HG03095 (cell line): ENCODE measurements at regions not wholly inside any gene's neighbourhood (a gene's known extent, or its start where the extent isn't known, plus 50 kb on each side); places are given as distances from the start of the nearest gene placed in this dataset.
"Not testable (repeated sequence)": the region's sequence is repeated elsewhere in the genome, so short reads cannot be mapped to it uniquely, and the experiment has no call there.

Source experiments
- ATAC-seq: cut with Tn5 transposase; IDR thresholded peaks from one replicate; pipeline ENCODE4 v1.9.1; 2021; ENCODE audit warnings: moderate library complexity; ENCODE audit not compliant: unreplicated experiment

DNA sequence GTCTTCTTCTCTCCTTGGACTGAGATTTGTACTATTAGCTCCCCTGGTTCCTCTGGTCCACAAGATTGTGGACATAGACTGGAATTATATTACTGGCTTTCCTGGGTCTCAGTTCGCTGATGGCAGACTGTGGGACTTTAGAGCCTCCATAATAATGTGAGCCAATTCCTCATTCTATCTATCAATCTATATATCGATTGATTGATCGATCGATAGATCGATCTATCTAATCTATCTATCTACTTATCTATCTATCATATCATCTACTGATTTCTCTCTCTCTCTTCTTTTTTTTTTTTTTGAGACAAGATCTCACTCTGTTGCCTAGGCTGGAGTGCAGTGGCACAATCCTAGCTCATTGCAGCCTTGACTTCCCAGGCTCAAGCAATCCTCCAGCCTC, 51.5 kb upstream of the DDR1 start:
- no peak for ATAC-seq

DNA sequence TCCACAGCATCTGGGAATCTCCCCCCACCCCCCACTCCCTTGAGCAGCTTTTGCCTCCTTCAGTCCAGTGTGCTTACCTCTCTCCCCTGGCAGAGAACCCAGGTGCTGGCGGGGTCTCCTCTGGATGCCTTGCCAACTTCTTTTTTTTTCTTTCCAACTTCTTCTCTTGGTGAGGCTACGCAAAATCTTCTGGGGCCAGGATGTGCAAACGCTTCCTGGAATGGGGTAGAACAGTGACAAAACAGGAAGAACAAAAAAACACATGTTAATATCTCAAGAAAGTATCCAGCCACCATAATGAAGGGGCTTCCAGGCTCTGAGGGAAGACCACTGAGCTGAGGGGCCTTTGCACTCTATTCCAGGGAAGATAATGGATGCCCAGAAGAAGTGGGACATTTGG, 53.9 kb upstream of the DDR1 start:
- ATAC-seq: no peak

DNA sequence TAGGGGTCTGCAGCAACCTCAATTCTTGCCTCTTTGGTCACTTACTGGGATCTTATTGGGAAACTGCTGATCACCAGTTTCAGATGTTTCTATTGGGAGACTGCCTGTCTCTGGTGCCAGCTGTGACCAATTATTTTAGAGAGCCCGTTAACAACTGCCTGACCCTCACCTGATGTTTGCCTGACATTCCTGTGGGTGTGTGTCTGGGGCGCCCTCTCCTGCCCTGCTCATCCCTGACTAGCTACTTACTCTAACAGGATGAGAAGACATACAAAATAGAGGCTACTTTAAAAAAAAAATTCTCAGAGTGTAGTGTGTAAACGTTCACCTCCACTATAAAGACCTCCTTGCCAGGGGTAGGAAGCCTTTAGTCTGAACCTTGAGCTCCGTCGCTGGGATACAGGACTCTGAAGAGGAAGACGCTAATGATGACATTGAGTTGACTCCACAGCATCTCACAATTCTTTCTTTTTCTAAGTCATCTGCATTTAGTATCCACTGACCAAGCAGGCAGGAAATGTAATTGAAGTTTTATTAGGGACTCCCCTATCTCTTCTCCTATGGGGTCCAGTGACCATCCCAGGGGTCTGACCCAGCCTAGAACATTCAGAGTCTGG, 54.6 kb upstream of the DDR1 start:
- ATAC-seq: no peak

DNA sequence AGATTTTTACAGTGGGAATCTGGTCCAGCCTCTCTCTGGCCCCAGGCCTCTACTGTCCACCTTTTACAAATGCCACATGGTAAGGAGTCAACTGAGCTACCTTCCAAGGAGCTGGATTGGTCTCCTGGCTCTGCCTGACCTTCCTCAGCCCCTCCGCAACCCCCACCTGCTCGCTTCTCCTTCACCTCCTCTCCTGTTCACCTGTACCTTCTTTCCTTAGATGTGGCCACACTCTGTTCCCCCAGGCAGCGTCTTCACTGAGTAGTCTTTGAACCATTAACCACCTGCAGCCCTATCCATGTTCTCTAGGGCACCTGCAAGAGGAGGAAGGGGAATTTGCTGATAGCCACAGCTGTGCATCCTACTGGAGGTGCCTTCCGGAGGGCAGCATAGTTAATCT, 55.3 kb upstream of the DDR1 start:
- no peak for ATAC-seq

DNA sequence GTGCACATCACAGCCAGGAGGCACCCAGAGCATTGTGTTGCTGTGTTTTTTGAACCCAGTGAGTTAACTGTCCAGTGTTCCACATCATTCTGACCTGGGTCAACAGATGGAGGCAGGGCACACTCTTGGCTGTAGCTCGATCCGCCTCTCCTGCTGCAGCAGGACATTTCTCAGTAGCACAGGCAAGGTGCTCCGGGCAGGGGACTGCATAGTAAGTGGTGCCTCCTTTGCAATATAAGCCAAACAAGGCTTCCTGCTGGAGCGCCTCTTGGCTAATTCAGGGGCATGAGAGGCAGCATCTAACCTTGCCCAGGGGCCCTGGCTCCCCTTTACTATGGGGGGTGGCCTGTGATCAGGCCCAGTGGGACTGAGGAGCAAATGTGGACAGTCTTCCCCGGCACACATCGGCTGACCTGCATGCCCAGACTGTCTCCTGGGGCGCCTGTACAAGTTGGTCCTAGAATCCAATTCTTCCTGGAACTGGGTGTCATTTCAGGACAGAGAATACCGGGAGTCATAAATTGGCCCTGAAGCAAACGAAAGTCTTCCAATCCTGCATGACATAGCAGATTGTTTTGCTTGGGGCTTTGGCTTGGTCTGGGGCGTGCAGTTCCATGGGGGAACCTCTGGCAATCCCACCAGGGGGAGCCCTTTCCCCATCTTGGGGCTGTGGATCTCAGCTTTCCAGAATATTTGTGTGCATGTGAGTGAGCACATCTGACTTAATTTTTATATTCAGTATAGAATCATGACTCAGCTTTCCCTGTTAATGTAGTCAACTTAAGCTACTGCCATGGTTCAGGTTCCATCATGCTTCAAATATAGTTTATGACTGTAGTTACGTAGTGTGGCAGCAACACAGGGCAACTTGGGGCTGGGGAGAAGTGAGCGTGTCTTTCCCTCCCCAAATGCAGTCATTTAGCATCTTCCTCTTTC, 56.0 kb upstream of the DDR1 start:
- no peak for ATAC-seq

DNA sequence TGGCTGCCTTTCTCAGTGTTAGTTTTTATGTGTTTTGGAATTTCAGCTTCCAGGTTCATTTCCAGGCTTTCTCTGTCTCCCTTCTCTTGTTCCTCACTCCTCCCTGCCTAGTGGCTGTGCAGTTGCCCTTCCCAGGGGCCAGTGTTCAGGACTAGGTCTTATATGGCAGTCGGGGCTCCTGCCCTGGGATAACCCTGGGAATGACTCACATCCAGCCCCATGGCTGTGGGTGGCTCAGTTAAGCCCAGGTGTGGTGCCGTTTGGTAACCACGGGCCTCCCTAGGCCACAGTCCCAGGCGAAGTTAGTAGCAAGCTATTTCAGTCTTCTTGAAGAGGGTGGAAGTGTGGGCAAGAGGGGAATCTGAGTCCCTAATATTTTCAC, 57.4 kb upstream of the DDR1 start:
- no peak for ATAC-seq

DNA sequence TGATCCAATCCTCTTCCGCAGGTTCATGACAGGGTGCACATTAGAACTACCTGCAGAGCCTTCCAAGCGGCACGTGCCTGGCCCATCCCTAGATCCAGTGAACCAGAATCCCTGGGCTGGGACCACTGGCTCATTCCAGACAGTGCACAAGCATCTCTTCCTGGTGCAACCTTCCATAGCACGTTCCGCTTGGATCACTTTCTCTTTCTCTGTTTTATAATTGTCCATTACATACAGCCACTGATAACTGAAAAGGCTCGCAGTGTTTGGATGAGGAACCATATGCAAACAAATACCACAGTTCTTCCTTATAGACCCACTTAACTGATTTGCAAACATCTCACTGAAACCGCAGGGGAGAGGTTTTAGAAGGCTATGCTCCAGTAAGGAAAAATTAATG, 59.6 kb upstream of the DDR1 start:
- ATAC-seq: no peak

DNA sequence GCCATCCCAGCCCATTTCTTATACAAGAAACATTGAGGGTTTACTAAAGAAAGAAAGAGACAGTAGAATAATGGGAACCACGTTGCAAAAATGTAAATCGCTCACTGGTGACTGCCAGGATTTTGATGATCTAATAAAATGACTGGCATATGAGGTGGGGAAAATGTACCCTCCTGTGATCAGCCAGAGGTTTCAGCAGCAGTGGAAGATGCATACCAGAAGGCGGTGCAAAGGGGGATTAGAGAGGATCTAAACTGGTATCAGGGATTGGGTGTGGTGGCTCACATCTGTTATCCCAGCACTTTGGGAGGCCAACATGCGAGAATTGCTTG, 60.8 kb upstream of the DDR1 start:
- no peak for ATAC-seq

DNA sequence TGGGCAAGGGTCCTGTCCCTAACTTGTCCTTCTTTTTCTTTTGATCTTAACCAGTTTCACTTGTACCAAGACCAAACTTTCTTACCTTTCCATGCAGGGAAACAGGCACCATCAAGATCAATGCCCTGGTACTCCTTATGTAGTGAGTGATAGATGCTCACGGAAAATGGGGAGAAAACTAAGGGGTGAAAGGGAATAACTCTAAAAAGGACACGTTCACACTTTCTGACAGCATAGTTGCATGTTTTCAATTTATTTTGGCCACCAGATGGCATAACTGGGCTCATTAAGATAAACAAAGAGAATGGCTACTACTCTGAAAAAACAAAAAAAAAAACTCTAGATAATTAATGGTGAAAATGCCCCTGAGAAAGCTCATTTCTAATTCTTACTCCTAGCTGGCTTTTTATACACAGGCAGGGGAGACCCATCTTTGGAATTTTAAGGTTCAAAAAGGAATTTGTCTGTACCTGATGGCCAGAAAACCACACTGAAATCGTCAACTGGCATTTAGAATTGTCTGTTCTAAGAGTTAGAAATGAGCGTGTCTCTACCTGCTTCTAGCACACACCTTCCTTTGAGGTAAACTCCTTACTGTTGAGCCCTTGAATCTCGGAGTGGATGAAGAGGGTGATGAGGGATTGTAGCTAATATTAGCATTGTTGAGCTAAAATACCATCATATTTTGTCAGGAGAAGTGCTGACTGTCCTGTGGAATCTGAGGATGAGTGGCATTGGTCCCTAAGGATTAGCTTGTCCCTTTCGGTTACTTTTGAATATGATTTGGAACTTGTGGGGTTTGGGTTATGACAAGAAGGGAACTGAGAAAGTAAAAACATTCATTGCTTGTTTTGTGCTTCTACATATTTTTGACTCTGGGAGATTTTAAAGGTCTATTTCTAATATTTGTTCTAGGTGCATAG, 62.2 kb upstream of the DDR1 start:
- ATAC-seq: no peak

DNA sequence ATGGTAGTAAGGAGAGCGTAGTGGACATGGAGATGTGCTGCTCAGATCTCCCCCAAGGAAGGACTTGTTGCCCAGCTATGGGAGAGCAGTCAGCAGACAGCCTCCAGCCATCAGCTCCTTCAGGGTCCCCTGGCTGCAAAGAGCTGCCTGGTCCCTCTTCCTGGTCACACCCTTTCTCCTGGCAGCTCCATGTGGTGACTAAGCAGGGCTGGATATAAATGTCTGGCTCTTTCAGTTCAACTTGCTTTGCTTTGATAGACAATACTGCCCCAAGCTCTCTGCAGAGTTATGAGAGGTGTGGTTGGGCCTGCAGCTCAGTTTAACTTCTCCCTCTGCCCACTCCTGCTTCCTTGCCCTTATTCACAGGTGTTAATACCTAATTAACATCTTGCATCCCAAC, 64.1 kb upstream of the DDR1 start:
- ATAC-seq: no peak

DNA sequence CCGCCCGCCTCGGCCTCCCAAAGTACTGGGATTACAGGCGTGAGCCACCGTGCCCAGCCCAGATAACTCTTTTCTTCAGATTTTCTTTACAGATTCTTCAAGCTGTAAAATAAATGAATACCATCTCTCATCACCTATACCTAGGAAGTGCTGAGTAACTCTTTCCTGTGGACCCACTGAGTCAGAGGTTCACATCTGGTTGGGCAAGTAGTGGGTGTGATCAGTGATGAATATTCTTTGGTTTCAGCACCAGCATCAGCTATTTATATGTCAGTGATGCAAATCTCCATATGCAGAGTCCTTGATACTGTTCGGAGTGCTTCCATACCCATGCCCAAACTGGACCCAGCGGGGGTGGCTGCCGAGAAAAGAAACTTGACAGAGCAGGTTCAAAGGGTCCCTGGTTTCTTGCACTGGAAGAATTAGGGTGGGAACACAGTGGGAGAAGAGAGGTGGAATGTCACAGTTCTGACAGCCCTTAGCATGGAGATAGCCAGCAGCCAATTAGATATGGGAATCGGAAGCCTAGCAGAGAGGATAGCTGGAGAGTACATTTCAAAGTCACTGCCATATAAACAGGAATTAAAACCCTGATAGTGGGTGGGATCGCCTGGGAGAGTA, 64.9 kb upstream of the DDR1 start:
- ATAC-seq: no peak

DNA sequence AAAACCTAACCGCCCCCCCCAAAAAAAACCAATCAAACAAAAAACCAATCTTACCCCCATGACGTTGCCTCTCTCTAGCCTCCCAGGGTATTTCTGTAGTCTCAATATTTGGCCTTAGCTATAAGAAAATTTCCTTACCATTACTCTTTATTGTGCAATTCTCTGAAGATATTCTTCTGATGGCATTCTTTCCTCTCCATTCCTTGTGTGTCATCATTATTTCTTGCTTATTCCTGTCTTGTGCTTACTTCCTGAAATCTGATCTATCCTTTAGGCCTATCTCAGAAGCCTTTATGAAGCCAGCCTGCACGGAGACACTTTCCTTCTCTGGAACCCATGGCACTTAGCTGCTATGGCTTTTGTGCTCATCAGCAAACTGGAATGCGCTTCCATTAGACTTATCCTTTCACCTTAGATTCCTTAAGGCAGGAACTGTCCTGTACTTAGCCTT, 65.9 kb upstream of the DDR1 start:
- no peak for ATAC-seq

DNA sequence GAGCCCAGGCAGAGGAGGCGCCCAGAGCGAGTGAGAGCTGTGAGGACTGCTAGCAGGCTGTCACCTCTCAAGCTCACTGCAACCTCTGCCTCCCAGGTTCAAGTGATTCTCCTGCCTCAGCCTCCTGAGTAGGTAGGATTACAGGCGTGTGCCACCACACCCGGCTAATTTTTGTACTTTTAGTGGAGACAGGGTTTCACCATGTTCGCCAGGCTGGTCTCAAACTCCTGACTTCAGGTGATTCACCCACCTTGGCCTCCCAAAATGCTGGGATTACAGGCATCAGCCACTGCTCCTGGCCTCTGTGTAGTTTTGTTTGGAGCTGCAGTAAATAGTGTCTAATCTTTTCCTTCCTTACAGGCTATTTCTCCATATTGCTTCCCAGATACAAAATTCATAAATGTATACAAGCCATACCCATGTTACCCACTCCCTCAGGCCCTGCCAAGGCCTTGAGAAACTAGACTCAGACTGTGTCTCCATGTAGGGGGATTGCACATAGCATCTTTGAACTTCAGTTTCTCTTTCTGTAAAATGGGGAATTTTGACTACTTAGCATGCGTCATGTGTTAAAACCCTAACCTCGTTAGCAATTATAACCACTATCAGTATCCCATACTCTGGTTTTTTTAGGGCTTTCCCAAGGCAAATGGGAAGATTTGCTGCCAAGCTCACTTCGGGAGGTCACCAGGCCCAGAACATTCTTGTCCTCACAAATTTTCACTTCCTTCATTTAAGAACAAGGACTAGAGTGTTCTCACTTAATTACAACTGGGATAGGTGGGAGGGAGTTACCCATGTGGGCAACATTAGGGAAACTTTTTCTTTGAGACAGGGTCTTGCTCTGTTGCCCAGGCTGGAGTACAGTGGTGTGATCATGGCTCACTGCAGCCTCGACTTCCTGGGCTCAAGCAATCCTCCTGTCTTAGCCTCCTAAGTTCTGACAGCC, 67.3 kb upstream of the DDR1 start:
- peak; percentile 57 for ATAC-seq

DNA sequence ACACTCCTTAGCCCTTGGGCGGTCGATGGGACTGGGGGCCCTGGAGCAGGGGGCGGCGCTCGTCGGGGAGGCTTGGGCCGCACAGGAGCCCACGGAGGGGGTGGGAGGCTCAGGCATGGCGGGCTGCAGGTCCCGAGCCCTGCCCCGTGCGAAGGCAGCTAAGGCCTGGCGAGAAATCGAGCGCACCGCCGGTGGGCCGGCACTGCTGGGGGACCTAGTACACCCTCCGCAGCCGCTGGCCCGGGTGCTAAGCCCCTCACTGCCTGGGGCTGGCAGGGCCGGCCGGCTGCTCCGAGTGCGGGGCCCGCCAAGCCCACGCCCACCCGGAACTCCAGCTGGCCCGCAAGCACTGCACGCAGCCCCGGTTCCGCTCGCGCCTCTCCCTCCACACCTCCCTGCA, 68.0 kb upstream of the DDR1 start:
- not testable (repeated sequence) for ATAC-seq

DNA sequence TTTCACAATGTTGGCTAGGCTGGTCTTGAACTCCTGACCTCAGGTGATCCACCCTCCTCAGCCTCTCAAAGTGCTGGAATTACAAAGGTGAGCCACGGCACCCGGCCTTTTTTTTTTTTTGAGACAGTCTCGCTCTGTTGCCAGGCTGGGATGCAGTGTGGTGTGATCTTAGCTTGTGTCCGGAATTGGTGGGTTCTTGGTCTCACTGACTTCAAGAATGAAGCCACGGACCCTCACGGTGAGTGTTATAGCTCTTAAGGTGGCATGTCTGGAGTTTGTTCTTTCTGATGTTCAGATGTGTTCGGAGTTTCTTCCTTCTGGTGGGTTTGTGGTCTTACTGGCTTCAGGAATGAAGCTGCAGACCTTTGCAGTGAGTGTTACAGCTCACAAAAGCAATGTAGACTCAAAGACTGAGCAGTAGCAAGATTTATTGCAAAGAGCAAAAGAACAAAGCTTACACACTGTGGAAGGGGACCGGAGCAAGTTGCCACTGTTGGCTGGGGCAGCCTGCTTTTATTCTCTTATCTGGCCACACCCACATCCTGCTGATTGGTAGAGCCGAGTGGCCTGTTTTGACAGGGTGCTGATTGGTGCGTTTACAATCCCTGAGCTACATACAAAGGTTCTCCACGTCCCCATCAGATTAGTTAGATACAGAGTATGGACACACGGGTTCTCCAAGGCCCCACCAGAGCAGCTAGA, 69.1 kb upstream of the DDR1 start:
- ATAC-seq: not testable (repeated sequence)

DNA sequence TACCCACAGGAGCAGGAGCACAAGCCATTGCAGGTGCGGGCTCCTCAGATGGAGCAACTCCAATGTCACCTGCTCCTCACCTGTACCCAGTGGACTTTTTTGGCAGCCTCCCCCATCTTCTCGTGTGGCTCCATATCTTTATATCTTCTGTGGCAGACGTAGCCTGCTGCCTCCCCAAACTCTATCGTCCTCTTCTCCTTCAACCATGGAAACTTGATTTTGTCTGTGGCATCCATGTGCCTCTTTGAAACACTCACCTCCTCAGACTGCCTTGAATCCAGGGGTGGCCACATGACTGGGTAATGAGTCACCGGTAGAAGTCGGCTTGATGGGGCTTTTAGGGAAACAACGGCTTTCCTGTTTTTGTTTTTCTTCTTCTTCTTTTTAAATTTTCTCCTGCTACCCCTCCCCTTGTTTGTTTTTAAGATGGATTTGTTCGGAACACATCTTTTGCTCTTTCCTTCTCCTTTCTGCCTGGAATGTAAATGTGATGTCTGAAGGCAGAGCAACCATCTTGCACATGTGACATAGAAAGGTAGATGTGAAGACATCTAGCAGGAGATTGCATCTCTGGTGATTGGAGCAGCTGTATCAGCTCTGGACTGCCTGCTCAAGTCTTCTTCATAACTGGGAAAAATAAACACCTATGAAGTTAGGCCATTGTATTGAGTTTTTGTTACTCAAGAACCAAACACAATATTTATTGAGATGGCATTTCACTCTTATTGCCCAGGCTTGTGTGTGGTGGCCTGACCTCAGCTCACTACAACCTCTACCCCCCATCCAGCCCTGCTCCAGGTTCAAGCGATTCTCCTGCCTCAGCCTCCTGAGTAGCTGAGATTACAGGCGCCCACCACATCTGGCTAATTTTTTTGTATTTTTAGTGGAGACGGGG, 69.9 kb upstream of the DDR1 start:
- no peak for ATAC-seq

DNA sequence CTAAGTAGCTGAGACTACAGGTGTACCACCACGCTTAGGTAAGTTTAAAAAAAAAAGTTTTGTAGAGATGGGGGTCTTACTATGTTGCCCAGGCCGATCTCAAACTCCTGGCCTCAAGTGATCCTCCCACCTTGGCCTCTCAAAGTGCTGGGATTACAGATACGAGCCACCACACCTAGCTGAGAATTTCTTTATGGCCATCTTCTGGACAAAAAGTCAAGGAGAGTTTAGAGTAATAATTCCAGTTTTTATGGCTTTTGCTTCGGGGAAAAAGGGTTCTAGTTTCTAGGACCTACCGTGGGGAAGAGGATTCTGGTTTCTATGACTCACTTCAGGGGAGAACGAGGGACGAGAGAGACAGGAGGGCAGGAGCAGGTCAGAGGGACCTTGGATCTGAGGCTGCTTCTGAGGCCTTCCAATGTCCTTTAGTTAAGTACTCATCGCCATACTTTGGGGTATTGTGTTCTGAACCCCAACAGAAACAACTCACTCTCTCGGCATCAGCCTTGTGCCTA, 69.3 kb upstream of the IER3 start:
- no peak for ATAC-seq

DNA sequence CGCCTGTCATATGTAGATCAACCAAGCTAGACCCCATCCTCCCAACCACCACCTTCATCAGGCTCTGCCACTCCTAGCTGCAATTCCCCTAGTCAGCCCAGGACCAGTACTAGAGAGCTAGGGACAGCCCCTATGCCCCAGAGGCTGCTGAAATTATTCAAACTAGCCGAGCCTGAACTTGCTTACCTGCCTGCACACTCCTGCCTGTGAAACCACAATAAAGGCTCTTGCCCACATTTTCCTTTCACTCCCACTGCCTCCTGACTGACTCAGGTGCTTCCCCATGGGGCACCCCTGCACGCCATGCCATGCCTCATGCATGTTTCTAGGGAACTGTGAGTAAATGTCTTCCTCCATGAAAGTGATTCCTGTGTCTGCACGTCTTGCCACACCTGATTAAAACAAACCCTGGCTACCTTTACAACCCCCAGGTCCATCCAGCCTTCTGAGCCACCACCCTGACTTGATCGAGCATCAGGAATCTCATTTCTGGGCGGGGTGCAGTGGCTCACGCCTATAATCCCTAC, 66.5 kb upstream of the IER3 start:
- ATAC-seq: peak; percentile 94
